Stomach (tissue), 8 donors: ENCODE measurements at regions not wholly inside any gene's neighbourhood (a gene's known extent, or its start where the extent isn't known, plus 50 kb on each side); places are given as distances from the start of the nearest gene placed in this dataset.

ENCODE experiments used
- DNase-seq, 2 donors: peaks; one replicate each; pipeline versions ENCODE4 v3.0.0 to v3.0.0-alpha.2; 2013 to 2019
- H3K27ac ChIP-seq, 5 donors: fragments of 200-600 bp in 4 of 5; sonication (generic) in 4 of 5; one replicate each; pipeline ENCODE4 v1.5.1; 2013 to 2019; ENCODE audit warnings: mild to moderate bottlenecking in 1 of 5, moderate library complexity in 1 of 5
- H3K27me3 ChIP-seq, 3 donors: fragments of 200-600 bp; sonication (generic); one replicate each; pipeline ENCODE4 v1.5.1; 2017 to 2019; ENCODE audit warnings: mixed run types in 1 of 3
- H3K36me3 ChIP-seq, 4 donors: fragments of 200-600 bp; sonication (generic); 1 replicate in 3 of 4; 2 replicates in 1 of 4; pipeline ENCODE4 v1.5.1; 2016 to 2019
- H3K4me1 ChIP-seq, 4 donors: fragments of 200-600 bp; sonication (generic); one replicate each; pipeline ENCODE4 v1.5.1; 2016 to 2019
- H3K4me3 ChIP-seq, 4 donors: fragments of 200-600 bp; sonication (generic) in 3 of 4; one replicate each; pipeline ENCODE4 v1.5.1; 2016 to 2019; ENCODE audit warnings: mild to moderate bottlenecking in 1 of 4
- H3K9me3 ChIP-seq, 4 donors: fragments of 200-600 bp; sonication (generic); one replicate each; pipeline ENCODE4 v1.5.1; 2016 to 2019
- CTCF ChIP-seq, 7 experiments: fragments of 450-650 bp in 4 of 7; fragments of 200-600 bp in 3 of 7; sonication (generic) in 3 of 7; IDR thresholded peaks; one replicate each; pipeline ENCODE4 v1.5.1; 2016 to 2019; ENCODE audit warnings: antibody characterized with exemption in 7 of 7, control low read depth in 2 of 7, mild to moderate bottlenecking in 1 of 7
- EP300 ChIP-seq: sonication (generic); formaldehyde crosslinking; IDR thresholded peaks from one replicate; pipeline ENCODE4 v1.6.1; 2017; ENCODE audit warnings: antibody characterized with exemption
- POLR2A ChIP-seq, 4 donors: fragments of 450-650 bp; IDR thresholded peaks; one replicate each; pipeline ENCODE4 v1.6.1; 2016; ENCODE audit warnings: antibody characterized with exemption in 4 of 4, control low read depth in 2 of 4, mild to moderate bottlenecking in 1 of 4, moderate library complexity in 1 of 4
- POLR2AphosphoS5 ChIP-seq, 3 donors: sonication (generic); formaldehyde crosslinking; IDR thresholded peaks; one replicate each; pipeline ENCODE4 v1.6.1; 2016; ENCODE audit warnings: antibody characterized with exemption in 3 of 3
- WGBS, 5 donors: extraction: QIAGEN DNeasy Blood & Tissue Kit in 3 of 5; methylation state at CpG; one replicate each; pipeline versions ENCODE4 v1.1.5 to v1.1.7; 2013 to 2018; 5-methylcytosine and 5-hydroxymethylcytosine counted together
- intact Hi-C: fragments of 100-400 bp; cut with DNase I; formaldehyde crosslinking; loops from one replicate; pipeline ENCODE4 v1.15.1; 2023; ENCODE audit warnings: low total_unique reads
- donor health status: healthy with polysubstance abuse.
- donor health status: Bipolar disorder and iron deficiency.
- donor health status: healthy.

GRCh38 chr14:53610947-53611346, 345.7 kb downstream of the BMP4 start:
- Histone ChIP-seq H3K27ac (no peak overlapping the region), H3K36me3 (no peaks in the 10 kb centered on the region), H3K9me3 (no peaks in the 10 kb centered on the region), H3K4me1 (peaks cover 0 to 6% (median 0%) of the 10 kb centered on the region in 4 donors), H3K4me3 (no peak overlapping the region), H3K27me3 (no peaks in the 10 kb centered on the region)
- no peak for DNase-seq
- intact Hi-C loops, result no loop called here
- TF ChIP-seq CTCF (IDR thresholded peaks at IDR 0.05) (no peak), EP300 (no peak)

GRCh38 chr14:53609009-53609408, 347.6 kb downstream of the BMP4 start:
- no peak overlapping the region for H3K27ac ChIP-seq
- 48 to 79% (median 65%) methylated on average over 1 of the region's 1 CpG for WGBS, 5 donors
- H3K4me1 ChIP-seq, result peaks cover 0 to 5% (median 0%) of the 10 kb centered on the region in 4 donors
- no peaks in the 10 kb centered on the region for H3K36me3 ChIP-seq
- H3K4me3 ChIP-seq, result no peak overlapping the region
- no peak for TF ChIP-seq POLR2AphosphoS5 (IDR thresholded peaks at IDR 0.05)
- TF ChIP-seq CTCF (IDR thresholded peaks at IDR 0.05), result no peak
- no peak for TF ChIP-seq EP300
- no peak for TF ChIP-seq POLR2A (IDR thresholded peaks at IDR 0.05)
- no peaks in the 10 kb centered on the region for H3K9me3 ChIP-seq
- no peaks in the 10 kb centered on the region for H3K27me3 ChIP-seq
- intact Hi-C loops, result no loop called here
- DNase-seq, result no peak

- Histone ChIP-seq H3K4me3 (no peak overlapping the region), H3K27me3 (no peaks in the 10 kb centered on the region), H3K4me1 (no peaks in the 10 kb centered on the region), H3K36me3 (no peaks in the 10 kb centered on the region), H3K27ac (no peak overlapping the region), H3K9me3 (no peaks in the 10 kb centered on the region)
- intact Hi-C loops, result no loop called here
- TF ChIP-seq EP300 (no peak), POLR2AphosphoS5 (IDR thresholded peaks at IDR 0.05) (no peak), POLR2A (IDR thresholded peaks at IDR 0.05) (no peak), CTCF (IDR thresholded peaks at IDR 0.05) (no peak)
- 39 to 57% (median 48%) methylated on average over 5 of the region's 5 CpGs for WGBS, 5 donors
- DNase-seq, result peak; percentile 7 to 47
Observed at GRCh38 chr14:53608369-53608768, 348.3 kb downstream of the BMP4 start.

GRCh38 chr14:53606203-53606602, 350.4 kb downstream of the BMP4 start:
- DNase-seq, result no peak
- no peaks in the 10 kb centered on the region for H3K9me3 ChIP-seq
- H3K27me3 ChIP-seq, result no peaks in the 10 kb centered on the region
- no peak overlapping the region for H3K27ac ChIP-seq
- WGBS, 5 donors, result 80 to 97% (median 90%) methylated on average over 1 of the region's 1 CpG
- H3K36me3 ChIP-seq, result no peaks in the 10 kb centered on the region
- H3K4me3 ChIP-seq, result no peak overlapping the region
- TF ChIP-seq POLR2AphosphoS5 (IDR thresholded peaks at IDR 0.05) (no peak), CTCF (IDR thresholded peaks at IDR 0.05) (no peak), POLR2A (IDR thresholded peaks at IDR 0.05) (no peak), EP300 (no peak)
- H3K4me1 ChIP-seq, result no peaks in the 10 kb centered on the region
- intact Hi-C loops, result no loop called here

GRCh38 chr14:53605562-53605961, 351.1 kb downstream of the BMP4 start:
- Histone ChIP-seq H3K9me3 (no peaks in the 10 kb centered on the region), H3K27me3 (no peaks in the 10 kb centered on the region), H3K4me3 (no peak overlapping the region), H3K36me3 (no peaks in the 10 kb centered on the region), H3K4me1 (no peaks in the 10 kb centered on the region), H3K27ac (no peak overlapping the region)
- no peak for DNase-seq
- intact Hi-C loops, result no loop called here
- TF ChIP-seq POLR2A (IDR thresholded peaks at IDR 0.05), result no peak
- no peak for TF ChIP-seq CTCF (IDR thresholded peaks at IDR 0.05)
- no peak for TF ChIP-seq EP300
- no peak for TF ChIP-seq POLR2AphosphoS5 (IDR thresholded peaks at IDR 0.05)
